ENCODE measurements at regions not wholly inside any gene's neighbourhood (a gene's known extent, or its start where the extent isn't known, plus 50 kb on each side); places are given as distances from the start of the nearest gene placed in this dataset.

DNA sequence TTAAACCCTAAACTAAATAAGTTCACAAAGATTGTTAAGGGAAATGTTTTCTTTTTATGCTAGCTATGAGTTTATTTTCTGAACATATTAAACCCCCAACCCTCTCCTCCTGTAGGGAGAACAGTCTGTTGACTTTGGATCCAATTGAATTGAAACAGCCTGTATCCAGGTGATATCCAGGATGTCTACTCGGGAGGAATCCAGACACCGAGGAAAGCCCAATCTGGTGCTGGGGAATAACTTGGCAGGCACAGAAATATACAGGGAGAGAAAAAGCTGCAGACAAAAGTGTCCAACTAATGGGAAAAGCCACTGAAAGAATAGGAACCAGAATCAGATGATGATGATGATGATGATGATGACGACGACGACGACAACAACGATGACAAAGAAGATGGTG lies 93.9 kb upstream of the API5 start:
- intact Hi-C loops (cut with DNase I; ENCODE audit: low total_unique reads) = no loop called here
- no peak overlapping the region for H3K4me3 ChIP-seq
- no peaks in the 10 kb centered on the region for H3K36me3 ChIP-seq
- no peak overlapping the region for H3K27ac ChIP-seq
- H3K9me3 ChIP-seq = no peaks in the 10 kb centered on the region
- no peaks in the 10 kb centered on the region for H3K27me3 ChIP-seq
- H3K4me1 ChIP-seq = no peaks in the 10 kb centered on the region
- no peak for DNase-seq (ENCODE audit: low spot score in 2 of 2)
- no peak for TF ChIP-seq POLR2A (IDR thresholded peaks at IDR 0.05)
- no peak for TF ChIP-seq POLR2AphosphoS5 (IDR thresholded peaks at IDR 0.05)
- TF ChIP-seq, protein P1, sequence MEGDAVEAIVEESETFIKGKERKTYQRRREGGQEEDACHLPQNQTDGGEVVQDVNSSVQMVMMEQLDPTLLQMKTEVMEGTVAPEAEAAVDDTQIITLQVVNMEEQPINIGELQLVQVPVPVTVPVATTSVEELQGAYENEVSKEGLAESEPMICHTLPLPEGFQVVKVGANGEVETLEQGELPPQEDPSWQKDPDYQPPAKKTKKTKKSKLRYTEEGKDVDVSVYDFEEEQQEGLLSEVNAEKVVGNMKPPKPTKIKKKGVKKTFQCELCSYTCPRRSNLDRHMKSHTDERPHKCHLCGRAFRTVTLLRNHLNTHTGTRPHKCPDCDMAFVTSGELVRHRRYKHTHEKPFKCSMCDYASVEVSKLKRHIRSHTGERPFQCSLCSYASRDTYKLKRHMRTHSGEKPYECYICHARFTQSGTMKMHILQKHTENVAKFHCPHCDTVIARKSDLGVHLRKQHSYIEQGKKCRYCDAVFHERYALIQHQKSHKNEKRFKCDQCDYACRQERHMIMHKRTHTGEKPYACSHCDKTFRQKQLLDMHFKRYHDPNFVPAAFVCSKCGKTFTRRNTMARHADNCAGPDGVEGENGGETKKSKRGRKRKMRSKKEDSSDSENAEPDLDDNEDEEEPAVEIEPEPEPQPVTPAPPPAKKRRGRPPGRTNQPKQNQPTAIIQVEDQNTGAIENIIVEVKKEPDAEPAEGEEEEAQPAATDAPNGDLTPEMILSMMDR (IDR thresholded peaks at IDR 0.05) = no peak

DNA sequence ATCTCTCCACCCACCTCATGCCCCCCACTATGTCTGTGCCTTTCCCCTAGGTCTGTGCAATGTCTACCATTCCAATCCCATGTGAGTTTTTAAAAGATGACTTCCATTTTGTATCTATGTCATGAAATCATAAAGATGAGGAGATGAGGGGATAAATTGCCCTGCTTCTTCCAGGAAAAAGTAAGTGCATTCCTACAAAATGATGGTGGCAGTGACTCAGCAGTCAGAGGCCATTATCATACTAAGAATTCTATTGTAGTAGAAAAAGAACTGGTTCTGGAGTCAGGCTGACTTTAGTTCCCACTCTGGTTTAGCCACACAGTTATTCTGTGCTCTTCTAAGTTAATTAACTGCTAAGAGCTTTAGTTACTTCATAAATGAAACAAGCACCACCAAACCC lies 89.6 kb upstream of the API5 start:
- TF ChIP-seq POLR2A (IDR thresholded peaks at IDR 0.05) = no peak
- TF ChIP-seq, protein P1 (IDR thresholded peaks at IDR 0.05) = no peak
- no peak for TF ChIP-seq POLR2AphosphoS5 (IDR thresholded peaks at IDR 0.05)
- no peak overlapping the region for H3K27ac ChIP-seq
- no peak overlapping the region for H3K4me3 ChIP-seq
- H3K9me3 ChIP-seq = no peaks in the 10 kb centered on the region
- DNase-seq (ENCODE audit: low spot score in 2 of 2) = no peak
- no peaks in the 10 kb centered on the region for H3K4me1 ChIP-seq
- H3K36me3 ChIP-seq = no peaks in the 10 kb centered on the region
- no peaks in the 10 kb centered on the region for H3K27me3 ChIP-seq
- intact Hi-C loops (cut with DNase I; ENCODE audit: low total_unique reads) = loop anchor here (10.0 kb wide), 1 partner anchor 1647 kb away; no protein-coding TSS in a partner anchor

DNA sequence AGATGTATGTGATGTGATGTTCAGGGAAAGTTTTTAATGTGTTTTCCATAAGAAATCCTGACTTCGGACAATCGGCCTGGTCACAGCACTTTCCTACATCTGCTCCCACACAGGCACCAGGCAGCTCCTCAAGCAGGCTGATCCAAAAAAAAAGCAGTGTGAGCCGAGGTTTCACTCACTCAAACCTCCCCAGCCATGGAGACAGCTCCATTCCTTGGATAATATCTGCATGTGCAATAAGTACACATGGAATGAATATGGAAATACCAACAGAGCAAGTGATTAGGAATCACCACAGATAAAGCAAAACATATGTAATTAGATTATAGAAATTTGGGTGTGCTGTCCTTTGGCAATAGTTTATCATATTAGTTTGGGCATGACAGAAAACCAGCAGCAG lies 88.8 kb upstream of the API5 start:
- Histone ChIP-seq H3K27ac (no peak overlapping the region), H3K27me3 (no peaks in the 10 kb centered on the region), H3K9me3 (no peaks in the 10 kb centered on the region), H3K4me3 (no peak overlapping the region), H3K36me3 (no peaks in the 10 kb centered on the region), H3K4me1 (no peaks in the 10 kb centered on the region)
- DNase-seq (ENCODE audit: low spot score in 2 of 2) = no peak
- no peak for TF ChIP-seq POLR2AphosphoS5 (IDR thresholded peaks at IDR 0.05)
- TF ChIP-seq, protein P1 (IDR thresholded peaks at IDR 0.05) = no peak
- TF ChIP-seq POLR2A (IDR thresholded peaks at IDR 0.05) = no peak
- intact Hi-C loops (cut with DNase I; ENCODE audit: low total_unique reads) = loop anchor here (10.0 kb wide), 1 partner anchor 1648 kb away; no protein-coding TSS in a partner anchor

DNA sequence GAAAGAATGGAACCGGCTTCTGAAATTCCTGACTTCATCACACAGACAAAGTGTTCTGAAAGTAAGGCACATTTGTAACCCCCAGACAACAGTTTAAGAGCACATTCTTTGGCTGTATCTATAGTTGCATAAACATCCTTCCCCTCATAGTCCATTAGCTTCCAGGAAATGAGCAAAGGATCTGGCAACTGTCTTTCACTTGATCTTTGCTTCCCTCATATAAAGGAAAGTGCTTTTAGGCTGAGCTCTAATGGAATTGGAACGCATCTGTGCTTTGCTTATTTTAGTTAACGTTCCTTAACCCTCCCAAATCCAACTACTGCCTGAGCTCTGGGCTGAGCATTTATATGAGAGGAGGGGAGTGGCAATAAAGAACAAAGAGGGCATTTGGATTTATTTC lies 76.9 kb upstream of the API5 start:
- TF ChIP-seq, protein P1 (IDR thresholded peaks at IDR 0.05) = no peak
- TF ChIP-seq POLR2AphosphoS5 (IDR thresholded peaks at IDR 0.05) = no peak
- Histone ChIP-seq H3K4me1 (no peaks in the 10 kb centered on the region), H3K9me3 (peaks cover 0 to 11% of the 10 kb centered on the region in 2 donors), H3K27ac (no peak overlapping the region), H3K36me3 (no peaks in the 10 kb centered on the region), H3K27me3 (no peaks in the 10 kb centered on the region), H3K4me3 (no peak overlapping the region)
- intact Hi-C loops (cut with DNase I; ENCODE audit: low total_unique reads) = no loop called here
- no peak for DNase-seq (ENCODE audit: low spot score in 2 of 2)

DNA sequence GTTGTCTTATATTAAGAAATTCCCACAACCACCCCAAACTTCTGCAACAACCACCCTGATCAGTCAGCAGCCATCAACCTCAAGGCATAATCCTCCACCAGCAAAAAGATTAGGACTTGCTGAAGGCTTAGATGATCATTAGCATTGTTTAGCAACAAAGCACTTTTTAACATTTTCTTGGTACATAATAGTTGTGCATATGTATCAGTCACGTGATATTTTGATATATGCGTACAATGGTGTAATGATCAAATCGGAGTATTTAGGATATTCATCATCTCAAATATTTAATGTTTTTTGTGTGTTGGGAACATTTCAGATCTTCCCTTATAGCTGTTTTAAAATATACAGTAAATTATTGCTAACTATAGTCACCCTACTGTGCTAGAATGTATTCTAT lies 73.5 kb upstream of the API5 start:
- no peaks in the 10 kb centered on the region for H3K36me3 ChIP-seq
- H3K27ac ChIP-seq = no peak overlapping the region
- intact Hi-C loops (cut with DNase I; ENCODE audit: low total_unique reads) = no loop called here
- no peak for DNase-seq (ENCODE audit: low spot score in 2 of 2)
- TF ChIP-seq POLR2A (IDR thresholded peaks at IDR 0.05) = no peak
- no peak for TF ChIP-seq POLR2AphosphoS5 (IDR thresholded peaks at IDR 0.05)
- TF ChIP-seq, protein P1 (IDR thresholded peaks at IDR 0.05) = no peak
- H3K4me3 ChIP-seq = no peak overlapping the region
- H3K27me3 ChIP-seq = no peaks in the 10 kb centered on the region
- no peaks in the 10 kb centered on the region for H3K4me1 ChIP-seq
- H3K9me3 ChIP-seq = peaks cover 0 to 11% of the 10 kb centered on the region in 2 donors
